ENCODE measurements at regions not wholly inside any gene's neighbourhood (a gene's known extent, or its start where the extent isn't known, plus 50 kb on each side); places are given as distances from the start of the nearest gene placed in this dataset.

- Mint-ChIP-seq H3K4me1 (ENCODE audit: low read depth, unreplicated experiment) (no peaks in the 10 kb centered on the region), H3K9me3 (ENCODE audit: low read depth, unreplicated experiment) (peaks cover 6% of the 10 kb centered on the region), H3K4me3 (ENCODE audit: low read depth, unreplicated experiment) (no peak overlapping the region), H3K27ac (ENCODE audit: unreplicated experiment) (no peak overlapping the region), H3K36me3 (ENCODE audit: insufficient read depth, unreplicated experiment) (no peaks in the 10 kb centered on the region), H3K27me3 (ENCODE audit: unreplicated experiment) (no peaks in the 10 kb centered on the region)
- no peak for TF ChIP-seq CTCF (IDR thresholded peaks at IDR 0.05; ENCODE audit: unreplicated experiment)
- CTCF ChIA-PET = no interaction called here
- no TSS peak for BruUV-seq (replicated peaks)
- intact Hi-C loops (cut with micrococcal nuclease; ENCODE audit: unreplicated experiment) = no loop called here
- no peak for DNase-seq
Measured at GRCh38 chr16:26554030-26554429, 512.7 kb upstream of the C16orf82 start.

- no peak for DNase-seq
- intact Hi-C loops (cut with micrococcal nuclease; ENCODE audit: unreplicated experiment) = no loop called here
- BruUV-seq (replicated peaks) = no TSS peak
- no peaks in the 10 kb centered on the region for H3K4me1 Mint-ChIP-seq (ENCODE audit: low read depth, unreplicated experiment)
- TF ChIP-seq CTCF (IDR thresholded peaks at IDR 0.05; ENCODE audit: unreplicated experiment) = no peak
- H3K27me3 Mint-ChIP-seq (ENCODE audit: unreplicated experiment) = no peaks in the 10 kb centered on the region
- no peak overlapping the region for H3K4me3 Mint-ChIP-seq (ENCODE audit: low read depth, unreplicated experiment)
- peaks cover 9% of the 10 kb centered on the region for H3K9me3 Mint-ChIP-seq (ENCODE audit: low read depth, unreplicated experiment)
- H3K27ac Mint-ChIP-seq (ENCODE audit: unreplicated experiment) = no peak overlapping the region
- CTCF ChIA-PET = interaction anchor here (1.4 kb wide), 1 partner anchor 11 kb away, joined by 4 read pairs; no protein-coding TSS in a partner anchor
- H3K36me3 Mint-ChIP-seq (ENCODE audit: insufficient read depth, unreplicated experiment) = no peaks in the 10 kb centered on the region
Measured at GRCh38 chr16:26561303-26561702, 505.4 kb upstream of the C16orf82 start.

GRCh38 chr16:26563018-26563417 is 503.7 kb upstream of the C16orf82 start:
- no peak for DNase-seq
- H3K4me1 Mint-ChIP-seq (ENCODE audit: low read depth, unreplicated experiment) = no peaks in the 10 kb centered on the region
- no peak overlapping the region for H3K27ac Mint-ChIP-seq (ENCODE audit: unreplicated experiment)
- intact Hi-C loops (cut with micrococcal nuclease; ENCODE audit: unreplicated experiment) = no loop called here
- peaks cover 5% of the 10 kb centered on the region for H3K9me3 Mint-ChIP-seq (ENCODE audit: low read depth, unreplicated experiment)
- no TSS peak for BruUV-seq (replicated peaks)
- H3K27me3 Mint-ChIP-seq (ENCODE audit: unreplicated experiment) = no peaks in the 10 kb centered on the region
- no peak overlapping the region for H3K4me3 Mint-ChIP-seq (ENCODE audit: low read depth, unreplicated experiment)
- no peak for TF ChIP-seq CTCF (IDR thresholded peaks at IDR 0.05; ENCODE audit: unreplicated experiment)
- H3K36me3 Mint-ChIP-seq (ENCODE audit: insufficient read depth, unreplicated experiment) = no peaks in the 10 kb centered on the region
- CTCF ChIA-PET = no interaction called here

GRCh38 chr16:26567356-26567755 is 499.4 kb upstream of the C16orf82 start:
- TF ChIP-seq CTCF (IDR thresholded peaks at IDR 0.05; ENCODE audit: unreplicated experiment) = no peak
- CTCF ChIA-PET = no interaction called here
- no peak overlapping the region for H3K4me3 Mint-ChIP-seq (ENCODE audit: low read depth, unreplicated experiment)
- no peaks in the 10 kb centered on the region for H3K4me1 Mint-ChIP-seq (ENCODE audit: low read depth, unreplicated experiment)
- no peaks in the 10 kb centered on the region for H3K27me3 Mint-ChIP-seq (ENCODE audit: unreplicated experiment)
- BruUV-seq (replicated peaks) = no TSS peak
- H3K36me3 Mint-ChIP-seq (ENCODE audit: insufficient read depth, unreplicated experiment) = no peaks in the 10 kb centered on the region
- intact Hi-C loops (cut with micrococcal nuclease; ENCODE audit: unreplicated experiment) = no loop called here
- no peak for DNase-seq
- no peak overlapping the region for H3K27ac Mint-ChIP-seq (ENCODE audit: unreplicated experiment)
- H3K9me3 Mint-ChIP-seq (ENCODE audit: low read depth, unreplicated experiment) = peaks cover 5% of the 10 kb centered on the region

GRCh38 chr16:26569793-26570192 is 496.9 kb upstream of the C16orf82 start:
- intact Hi-C loops (cut with micrococcal nuclease; ENCODE audit: unreplicated experiment) = no loop called here
- Mint-ChIP-seq H3K4me3 (ENCODE audit: low read depth, unreplicated experiment) (no peak overlapping the region), H3K9me3 (ENCODE audit: low read depth, unreplicated experiment) (peaks cover 5% of the 10 kb centered on the region), H3K27ac (ENCODE audit: unreplicated experiment) (no peak overlapping the region), H3K36me3 (ENCODE audit: insufficient read depth, unreplicated experiment) (no peaks in the 10 kb centered on the region), H3K4me1 (ENCODE audit: low read depth, unreplicated experiment) (no peaks in the 10 kb centered on the region), H3K27me3 (ENCODE audit: unreplicated experiment) (no peaks in the 10 kb centered on the region)
- CTCF ChIA-PET = no interaction called here
- no peak for DNase-seq
- BruUV-seq (replicated peaks) = no TSS peak
- TF ChIP-seq CTCF (IDR thresholded peaks at IDR 0.05; ENCODE audit: unreplicated experiment) = no peak

All from Calu3 (cell line).